Limb (tissue), 2 donors: ENCODE measurements at regions not wholly inside any gene's neighbourhood (a gene's known extent, or its start where the extent isn't known, plus 50 kb on each side); places are given as distances from the start of the nearest gene placed in this dataset.

Experiments used
- DNase-seq, 2 donors: peaks; one replicate each; pipeline ENCODE4 v3.0.0-alpha.2; 2016; ENCODE audit errors: extremely low spot score in 2 of 2

GRCh38 chr18:7288544-7288943, 57.7 kb downstream of the LRRC30 start:
- DNase-seq, result no peak

GRCh38 chr18:7290077-7290476, 59.2 kb downstream of the LRRC30 start:
- DNase-seq, result no peak

GRCh38 chr18:7291046-7291445, 60.2 kb downstream of the LRRC30 start:
- DNase-seq, result no peak

GRCh38 chr18:7298149-7298548, 67.3 kb downstream of the LRRC30 start:
- DNase-seq, result no peak

GRCh38 chr18:7301094-7301493, 70.2 kb downstream of the LRRC30 start:
- no peak for DNase-seq

GRCh38 chr18:7303316-7304060, 72.6 kb downstream of the LRRC30 start:
- DNase-seq, result no peak

GRCh38 chr18:7304061-7304370, 73.1 kb downstream of the LRRC30 start:
- no peak for DNase-seq

GRCh38 chr18:7305416-7305815, 74.5 kb downstream of the LRRC30 start:
- no peak for DNase-seq

- no peak for DNase-seq
Measured at GRCh38 chr18:7307030-7307429, 76.1 kb downstream of the LRRC30 start.

- no peak for DNase-seq
Measured at GRCh38 chr18:7307526-7307925, 76.6 kb downstream of the LRRC30 start.

- no peak for DNase-seq
Measured at GRCh38 chr18:7317804-7318231, 86.9 kb downstream of the LRRC30 start.

- DNase-seq, result no peak
Measured at GRCh38 chr18:7319161-7319560, 88.3 kb downstream of the LRRC30 start.

GRCh38 chr18:7321831-7322230, 90.9 kb downstream of the LRRC30 start:
- no peak for DNase-seq

- DNase-seq, result no peak
Measured at GRCh38 chr18:7322817-7323485, 92.1 kb downstream of the LRRC30 start.

GRCh38 chr18:7325126-7325430, 94.2 kb downstream of the LRRC30 start:
- DNase-seq, result no peak

GRCh38 chr18:7329016-7329415, 98.1 kb downstream of the LRRC30 start:
- no peak for DNase-seq

- DNase-seq, result no peak
Measured at GRCh38 chr18:7332452-7332851, 101.6 kb downstream of the LRRC30 start.

- no peak for DNase-seq
Measured at GRCh38 chr18:7333025-7333562, 102.2 kb downstream of the LRRC30 start.

GRCh38 chr18:7334973-7335568, 104.2 kb downstream of the LRRC30 start:
- DNase-seq, result no peak

- DNase-seq, result no peak
Measured at GRCh38 chr18:7336623-7337022, 105.7 kb downstream of the LRRC30 start.

GRCh38 chr18:7338846-7339245, 108.0 kb downstream of the LRRC30 start:
- DNase-seq, result no peak

- DNase-seq, result no peak
Measured at GRCh38 chr18:7341581-7342337, 110.9 kb downstream of the LRRC30 start.
